WTC11 (cell line): ENCODE measurements at regions not wholly inside any gene's neighbourhood (a gene's known extent, or its start where the extent isn't known, plus 50 kb on each side); places are given as distances from the start of the nearest gene placed in this dataset.

Source experiments
- ATAC-seq: fragments of 200-7000 bp; cut with Tn5 transposase; 2 replicates; pipeline ENCODE4 v1.10.0; 2021; ENCODE audit warnings: mild to moderate bottlenecking, moderate library complexity
- CTCF ChIA-PET: fragments of 300-600 bp; sonication (Branson Sonifier 250); formaldehyde crosslinking; loops from one replicate; lab custom pipeline; 2021; ENCODE audit warnings: antibody characterized with exemption; lab: Charles Lee
- POLR2A ChIA-PET: fragments of 350-600 bp; sonication (Branson Sonifier 250); formaldehyde crosslinking; loops from one replicate; lab custom pipeline; 2021; ENCODE audit warnings: antibody characterized with exemption; lab: Charles Lee
- DNase-seq: peaks from one replicate; pipeline ENCODE4 v3.0.0; 2021; ENCODE audit warnings: low spot score
- H3K27ac Mint-ChIP-seq: 2 replicates; pipeline ENCODE4 v1.8.0; 2021; ENCODE audit warnings: mixed read lengths
- H3K27me3 Mint-ChIP-seq: 2 replicates; pipeline ENCODE4 v1.8.0; 2021; ENCODE audit warnings: low read depth, mild to moderate bottlenecking, moderate library complexity, mixed read lengths
- H3K36me3 Mint-ChIP-seq: 2 replicates; pipeline ENCODE4 v1.8.0; 2021; ENCODE audit warnings: mixed read lengths
- H3K4me1 Mint-ChIP-seq: 2 replicates; pipeline ENCODE4 v1.8.0; 2022; ENCODE audit warnings: mixed read lengths
- H3K4me3 Mint-ChIP-seq: 2 replicates; pipeline ENCODE4 v1.8.0; 2021; ENCODE audit warnings: mild to moderate bottlenecking, moderate library complexity, mixed read lengths
- H3K9me3 Mint-ChIP-seq: 2 replicates; pipeline ENCODE4 v1.8.0; 2021; ENCODE audit warnings: mixed read lengths
- AR ChIP-seq: fragments of 250-450 bp; sonication (Bioruptor Pico); IDR thresholded peaks from 2 replicates; pipeline ENCODE4 v1.9.0; 2021; ENCODE audit warnings: mild to moderate bottlenecking
- ATF6 ChIP-seq: sonication (generic); formaldehyde crosslinking; IDR thresholded peaks from 2 replicates; pipeline ENCODE4 v1.8.1; 2023; ENCODE audit warnings: mild to moderate bottlenecking, missing genetic modification reagents
- CDX4 ChIP-seq: fragments of 250-450 bp; sonication (Bioruptor Pico); IDR thresholded peaks from 2 replicates; pipeline ENCODE4 v1.9.0; 2021; ENCODE audit warnings: moderate library complexity, mild to moderate bottlenecking, inconsistent platforms, borderline replicate concordance
- ERG ChIP-seq: fragments of 250-450 bp; sonication (Bioruptor Pico); IDR thresholded peaks from 2 replicates; pipeline ENCODE4 v1.8.0; 2021; ENCODE audit warnings: mild to moderate bottlenecking
- ESRRA ChIP-seq: sonication (generic); formaldehyde crosslinking; IDR thresholded peaks from 2 replicates; pipeline ENCODE4 v1.8.1; 2022; ENCODE audit warnings: mild to moderate bottlenecking, missing genetic modification reagents, borderline replicate concordance
- FOXK1 ChIP-seq: sonication (generic); formaldehyde crosslinking; IDR thresholded peaks from 2 replicates; pipeline ENCODE4 v1.8.0; 2022; ENCODE audit warnings: mild to moderate bottlenecking, moderate library complexity, missing genetic modification reagents
- GTF2I ChIP-seq: fragments of 250-450 bp; sonication (Bioruptor Pico); conservative IDR thresholded peaks from 2 replicates; pipeline ENCODE4 v1.4.0; 2021; ENCODE audit warnings: mild to moderate bottlenecking
- HMGXB4 ChIP-seq: sonication (generic); formaldehyde crosslinking; IDR thresholded peaks from 2 replicates; pipeline ENCODE4 v1.8.1; 2023; ENCODE audit warnings: mild to moderate bottlenecking, moderate library complexity, missing genetic modification reagents
- NFE2L1 ChIP-seq: sonication (generic); formaldehyde crosslinking; IDR thresholded peaks from 2 replicates; pipeline ENCODE4 v1.8.1; 2023; ENCODE audit warnings: missing genetic modification reagents
- NR1H2 ChIP-seq: sonication (generic); formaldehyde crosslinking; IDR thresholded peaks from 2 replicates; pipeline ENCODE4 v1.9.0; 2021; ENCODE audit warnings: mild to moderate bottlenecking, moderate library complexity, missing genetic modification reagents
- PRRX2 ChIP-seq: fragments of 250-450 bp; sonication (Bioruptor Pico); IDR thresholded peaks from 2 replicates; pipeline ENCODE4 v1.8.0; 2021; ENCODE audit warnings: mild to moderate bottlenecking
- RORB ChIP-seq: fragments of 250-450 bp; sonication (Bioruptor Pico); IDR thresholded peaks from 2 replicates; pipeline ENCODE4 v1.9.0; 2021; ENCODE audit warnings: mild to moderate bottlenecking
- SOX15 ChIP-seq: fragments of 250-450 bp; sonication (Bioruptor Pico); IDR thresholded peaks from 2 replicates; pipeline ENCODE4 v1.9.0; 2021; ENCODE audit warnings: mild to moderate bottlenecking
- SP1 ChIP-seq: sonication (generic); formaldehyde crosslinking; conservative IDR thresholded peaks from 2 replicates; pipeline ENCODE4 v1.8.1; 2022; ENCODE audit warnings: missing genetic modification reagents
- STAT6 ChIP-seq: sonication (generic); formaldehyde crosslinking; conservative IDR thresholded peaks from 2 replicates; pipeline ENCODE4 v1.8.1; 2023; ENCODE audit warnings: mild to moderate bottlenecking, low read depth, missing genetic modification reagents, moderate library complexity
- TEAD4 ChIP-seq: sonication (generic); formaldehyde crosslinking; IDR thresholded peaks from 2 replicates; pipeline ENCODE4 v1.8.0; 2022; ENCODE audit warnings: mild to moderate bottlenecking, missing genetic modification reagents
- USF1 ChIP-seq: sonication (generic); formaldehyde crosslinking; IDR thresholded peaks from 2 replicates; pipeline ENCODE4 v1.8.0; 2022; ENCODE audit warnings: mild to moderate bottlenecking, missing genetic modification reagents
- ZBTB43 ChIP-seq: sonication (generic); formaldehyde crosslinking; IDR thresholded peaks from 2 replicates; pipeline ENCODE4 v1.8.1; 2023; ENCODE audit warnings: mild to moderate bottlenecking, missing genetic modification reagents
- ZNF138 ChIP-seq: sonication (generic); formaldehyde crosslinking; conservative IDR thresholded peaks from 2 replicates; pipeline ENCODE4 v1.8.1; 2022; ENCODE audit warnings: mild to moderate bottlenecking, moderate library complexity, missing genetic modification reagents
- ZNF671 ChIP-seq: fragments of 250-450 bp; sonication (Bioruptor Pico); IDR thresholded peaks from 2 replicates; pipeline ENCODE4 v1.8.0; 2021; ENCODE audit warnings: mild to moderate bottlenecking

GRCh38 chr11:11770921-11771486, 70.8 kb upstream of the USP47 start:
- no peak for ATAC-seq
- Mint-ChIP-seq H3K36me3 (no peaks in the 10 kb centered on the region), H3K4me3 (no peak overlapping the region), H3K4me1 (no peaks in the 10 kb centered on the region), H3K27me3 (peaks cover 3% of the 10 kb centered on the region), H3K9me3 (peaks cover 5% of the 10 kb centered on the region)
- CTCF ChIA-PET, result interaction anchor here (1.0 kb wide), 1 partner anchor 149 kb away, joined by 3 read pairs; the partner anchor contains the start of gene GALNT18
- DNase-seq, result no peak
- POLR2A ChIA-PET, result no interaction called here
- no peak for TF ChIP-seq HMGXB4 (CRISPR knock-in tag)
- TF ChIP-seq ERG (CRISPR knock-in tag), result no peak
- no peak for TF ChIP-seq AR (CRISPR knock-in tag)
- no peak for TF ChIP-seq SOX15
- no peak for TF ChIP-seq PRRX2 (CRISPR knock-in tag)
- no peak for TF ChIP-seq CDX4 (CRISPR knock-in tag)
- no peak for TF ChIP-seq GTF2I (CRISPR knock-in tag)
- no peak for TF ChIP-seq ESRRA (CRISPR knock-in tag)
- TF ChIP-seq ZNF671 (CRISPR knock-in tag), result no peak
- no peak for TF ChIP-seq RORB (CRISPR knock-in tag)
- TF ChIP-seq SP1 (CRISPR knock-in tag), result no peak
- no peak for TF ChIP-seq USF1
- no peak for TF ChIP-seq ZNF138 (CRISPR knock-in tag)
- TF ChIP-seq, all 79 proteins: peak for 0
- no peak overlapping the region for H3K27ac Mint-ChIP-seq

GRCh38 chr11:11770296-11770695, 71.5 kb upstream of the USP47 start:
- H3K27ac Mint-ChIP-seq, result no peak overlapping the region
- ATAC-seq (no peak), DNase-seq (no peak)
- H3K27me3 Mint-ChIP-seq, result peaks cover 3% of the 10 kb centered on the region
- ChIA-PET POLR2A (no interaction called here), CTCF (interaction anchor here (1.0 kb wide), 1 partner anchor 148 kb away, joined by 3 read pairs; the partner anchor contains the start of gene GALNT18)
- H3K4me3 Mint-ChIP-seq, result no peak overlapping the region
- peaks cover 5% of the 10 kb centered on the region for H3K9me3 Mint-ChIP-seq
- H3K36me3 Mint-ChIP-seq, result no peaks in the 10 kb centered on the region
- no peaks in the 10 kb centered on the region for H3K4me1 Mint-ChIP-seq
- TF ChIP-seq GTF2I (CRISPR knock-in tag), result no peak
- TF ChIP-seq TEAD4 (CRISPR knock-in tag), result no peak
- no peak for TF ChIP-seq RORB (CRISPR knock-in tag)
- no peak for TF ChIP-seq ZNF671 (CRISPR knock-in tag)
- no peak for TF ChIP-seq SOX15
- no peak for TF ChIP-seq STAT6
- no peak for TF ChIP-seq NR1H2 (CRISPR knock-in tag)
- no peak for TF ChIP-seq NFE2L1 (CRISPR knock-in tag)
- no peak for TF ChIP-seq FOXK1 (CRISPR knock-in tag)
- no peak for TF ChIP-seq ZBTB43
- no peak for TF ChIP-seq USF1
- no peak for TF ChIP-seq ATF6
